Sigmoid colon (tissue), 6 donors: ENCODE measurements at regions not wholly inside any gene's neighbourhood (a gene's known extent, or its start where the extent isn't known, plus 50 kb on each side); places are given as distances from the start of the nearest gene placed in this dataset.

Source experiments
- DNase-seq: peaks from one replicate; pipeline ENCODE4 v3.0.0-alpha.2; 2019
- H3K27ac ChIP-seq, 4 donors: fragments of 200-600 bp; sonication (generic); one replicate each; pipeline ENCODE4 v1.5.1; 2016 to 2019; ENCODE audit warnings: mild to moderate bottlenecking in 1 of 4
- H3K27me3 ChIP-seq, 3 donors: fragments of 200-600 bp; sonication (generic); one replicate each; pipeline ENCODE4 v1.5.1; 2019; ENCODE audit warnings: mild to moderate bottlenecking in 1 of 3
- H3K36me3 ChIP-seq, 4 donors: fragments of 200-600 bp; sonication (generic); one replicate each; pipeline ENCODE4 v1.5.1; 2016 to 2019
- H3K4me1 ChIP-seq, 4 donors: fragments of 200-600 bp; sonication (generic); one replicate each; pipeline ENCODE4 v1.5.1; 2017 to 2019
- H3K4me3 ChIP-seq, 4 donors: fragments of 200-600 bp; sonication (generic); one replicate each; pipeline ENCODE4 v1.5.1; 2017 to 2019; ENCODE audit warnings: mild to moderate bottlenecking in 2 of 4, moderate library complexity in 1 of 4
- H3K9me3 ChIP-seq, 4 donors: fragments of 200-600 bp in 3 of 4; sonication (generic) in 3 of 4; one replicate each; pipeline versions ENCODE4 v1.5.1 to v1.6.1; 2013 to 2019
- EP300 ChIP-seq, 4 donors: sonication (generic); formaldehyde crosslinking; IDR thresholded peaks; one replicate each; pipeline ENCODE4 v1.6.1; 2017; ENCODE audit warnings: antibody characterized with exemption in 4 of 4
- POLR2A ChIP-seq, 2 donors: fragments of 450-650 bp; IDR thresholded peaks; one replicate each; pipeline ENCODE4 v1.6.1; 2016; ENCODE audit warnings: antibody characterized with exemption in 2 of 2, mild to moderate bottlenecking in 2 of 2, moderate library complexity in 2 of 2
- POLR2AphosphoS5 ChIP-seq, 4 donors: sonication (generic); formaldehyde crosslinking; IDR thresholded peaks; one replicate each; pipeline ENCODE4 v1.6.1; 2017; ENCODE audit warnings: antibody characterized with exemption in 4 of 4
- WGBS, 2 donors: extraction: QIAGEN DNeasy Blood & Tissue Kit; methylation state at CpG; one replicate each; pipeline ENCODE4 v1.1.7; 2013; 5-methylcytosine and 5-hydroxymethylcytosine counted together
- intact Hi-C: fragments of 100-400 bp; cut with DNase I; formaldehyde crosslinking; loops from one replicate; pipeline ENCODE4 v1.15.1; 2023
- TF ChIP-seq, protein P1 (sequence below), 4 experiments: fragments of 450-650 bp in 3 of 4; fragments of 200-600 bp in 1 of 4; IDR thresholded peaks; one replicate each; pipeline ENCODE4 v1.5.1; 2016 to 2019; ENCODE audit warnings: antibody characterized with exemption in 4 of 4, mild to moderate bottlenecking in 3 of 4, moderate library complexity in 2 of 4
- donor health status: healthy with polysubstance abuse.
- donor health status: healthy.

DNA sequence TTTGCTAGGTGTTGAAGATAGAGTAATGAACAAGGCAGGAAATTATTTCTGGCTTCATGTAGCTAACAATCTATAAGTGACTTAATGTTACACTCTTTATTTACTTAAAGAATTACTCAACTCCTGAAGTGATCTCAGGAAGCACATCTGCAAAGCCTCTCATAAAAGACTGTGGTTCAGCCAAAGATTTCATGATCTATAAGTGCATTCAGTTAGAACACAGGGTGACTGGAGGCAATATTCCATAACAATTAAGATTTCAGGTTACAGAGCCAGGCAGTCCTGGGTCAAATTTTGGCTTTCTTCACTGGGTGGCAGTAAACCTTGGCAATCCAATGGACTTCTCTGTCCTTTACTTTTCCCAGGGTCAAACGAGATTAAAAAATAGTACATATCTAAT is 204.0 kb downstream of the TPBG start:
- H3K4me3 ChIP-seq: no peak overlapping the region
- H3K4me1 ChIP-seq: no peaks in the 10 kb centered on the region
- TF ChIP-seq POLR2A (IDR thresholded peaks at IDR 0.05) (no peak), POLR2AphosphoS5 (IDR thresholded peaks at IDR 0.05) (no peak), EP300 (IDR thresholded peaks at IDR 0.05) (no peak)
- TF ChIP-seq, protein P1, sequence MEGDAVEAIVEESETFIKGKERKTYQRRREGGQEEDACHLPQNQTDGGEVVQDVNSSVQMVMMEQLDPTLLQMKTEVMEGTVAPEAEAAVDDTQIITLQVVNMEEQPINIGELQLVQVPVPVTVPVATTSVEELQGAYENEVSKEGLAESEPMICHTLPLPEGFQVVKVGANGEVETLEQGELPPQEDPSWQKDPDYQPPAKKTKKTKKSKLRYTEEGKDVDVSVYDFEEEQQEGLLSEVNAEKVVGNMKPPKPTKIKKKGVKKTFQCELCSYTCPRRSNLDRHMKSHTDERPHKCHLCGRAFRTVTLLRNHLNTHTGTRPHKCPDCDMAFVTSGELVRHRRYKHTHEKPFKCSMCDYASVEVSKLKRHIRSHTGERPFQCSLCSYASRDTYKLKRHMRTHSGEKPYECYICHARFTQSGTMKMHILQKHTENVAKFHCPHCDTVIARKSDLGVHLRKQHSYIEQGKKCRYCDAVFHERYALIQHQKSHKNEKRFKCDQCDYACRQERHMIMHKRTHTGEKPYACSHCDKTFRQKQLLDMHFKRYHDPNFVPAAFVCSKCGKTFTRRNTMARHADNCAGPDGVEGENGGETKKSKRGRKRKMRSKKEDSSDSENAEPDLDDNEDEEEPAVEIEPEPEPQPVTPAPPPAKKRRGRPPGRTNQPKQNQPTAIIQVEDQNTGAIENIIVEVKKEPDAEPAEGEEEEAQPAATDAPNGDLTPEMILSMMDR (IDR thresholded peaks at IDR 0.05): no peak
- intact Hi-C loops: no loop called here
- H3K27ac ChIP-seq: no peak overlapping the region
- H3K27me3 ChIP-seq: no peaks in the 10 kb centered on the region
- H3K36me3 ChIP-seq: no peaks in the 10 kb centered on the region
- WGBS, 2 donors: 49 to 71% methylated on average over 1 of the region's 1 CpG
- DNase-seq: no peak
- H3K9me3 ChIP-seq: no peaks in the 10 kb centered on the region

DNA sequence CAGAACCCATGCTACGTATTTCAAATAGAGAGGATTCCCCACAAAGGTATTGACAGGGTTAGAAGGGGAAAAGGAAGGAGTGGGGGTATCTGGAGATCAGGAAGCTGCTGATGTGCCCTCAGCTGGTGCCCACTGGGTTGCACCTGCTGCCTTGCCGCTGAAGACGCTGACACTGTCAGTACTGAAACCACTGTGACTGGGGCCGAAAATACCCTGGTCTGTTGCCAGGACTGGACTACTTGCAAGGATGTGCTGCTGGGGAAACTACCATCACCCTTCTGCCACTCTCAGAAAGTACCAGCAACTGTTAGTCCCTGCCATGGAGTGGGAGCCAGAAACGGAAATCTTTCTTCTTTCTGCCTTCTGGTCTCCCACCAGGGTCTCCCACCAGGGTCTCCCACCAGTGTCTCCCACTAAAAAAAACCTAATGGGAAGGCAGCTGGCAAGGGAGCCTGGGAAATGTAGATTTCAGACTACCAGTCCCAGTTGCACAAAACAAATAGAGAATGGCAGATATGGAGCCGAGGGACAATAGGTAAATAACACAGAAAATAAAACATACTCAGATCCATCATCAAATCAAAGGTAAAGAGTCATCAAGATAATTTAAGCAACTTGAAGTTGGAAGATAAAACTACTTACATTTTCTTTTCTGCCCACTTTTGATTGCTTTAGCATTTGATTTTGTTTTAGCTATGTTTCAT is 204.8 kb downstream of the TPBG start:
- DNase-seq: no peak
- no peaks in the 10 kb centered on the region for H3K36me3 ChIP-seq
- TF ChIP-seq, protein P1 (IDR thresholded peaks at IDR 0.05): no peak
- TF ChIP-seq POLR2A (IDR thresholded peaks at IDR 0.05) (no peak), EP300 (IDR thresholded peaks at IDR 0.05) (no peak), POLR2AphosphoS5 (IDR thresholded peaks at IDR 0.05) (no peak)
- intact Hi-C loops: no loop called here
- no peaks in the 10 kb centered on the region for H3K4me1 ChIP-seq
- no peak overlapping the region for H3K27ac ChIP-seq
- no peak overlapping the region for H3K4me3 ChIP-seq
- H3K27me3 ChIP-seq: no peaks in the 10 kb centered on the region
- 72 to 82% methylated on average over 6 of the region's 6 CpGs for WGBS, 2 donors
- no peaks in the 10 kb centered on the region for H3K9me3 ChIP-seq

DNA sequence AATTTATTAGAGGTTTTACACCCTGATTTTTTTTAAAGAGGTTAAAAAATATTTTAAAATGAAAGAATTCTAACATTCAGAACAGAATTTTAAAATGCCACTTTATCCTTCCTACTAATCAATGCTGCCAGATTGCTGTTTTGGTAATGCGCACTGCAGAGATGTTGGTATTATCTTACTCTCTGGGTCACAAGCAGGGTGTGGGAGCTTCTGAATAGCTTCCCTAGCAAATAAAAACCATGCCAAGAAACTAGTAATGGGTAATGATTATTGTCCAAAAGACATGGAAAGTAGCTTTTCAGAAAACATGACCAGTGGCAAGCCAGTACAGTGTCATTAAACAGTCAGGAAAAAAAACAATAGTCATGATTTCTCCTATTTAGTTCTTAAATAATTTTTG is 205.4 kb downstream of the TPBG start:
- Histone ChIP-seq H3K27me3 (no peaks in the 10 kb centered on the region), H3K27ac (no peak overlapping the region), H3K4me1 (no peaks in the 10 kb centered on the region), H3K4me3 (no peak overlapping the region), H3K36me3 (no peaks in the 10 kb centered on the region), H3K9me3 (no peaks in the 10 kb centered on the region)
- DNase-seq: no peak
- intact Hi-C loops: no loop called here
- TF ChIP-seq POLR2A (IDR thresholded peaks at IDR 0.05): no peak
- TF ChIP-seq POLR2AphosphoS5 (IDR thresholded peaks at IDR 0.05): no peak
- no peak for TF ChIP-seq EP300 (IDR thresholded peaks at IDR 0.05)
- TF ChIP-seq, protein P1 (IDR thresholded peaks at IDR 0.05): no peak
- 98 to 99% methylated on average over 1 of the region's 1 CpG for WGBS, 2 donors

DNA sequence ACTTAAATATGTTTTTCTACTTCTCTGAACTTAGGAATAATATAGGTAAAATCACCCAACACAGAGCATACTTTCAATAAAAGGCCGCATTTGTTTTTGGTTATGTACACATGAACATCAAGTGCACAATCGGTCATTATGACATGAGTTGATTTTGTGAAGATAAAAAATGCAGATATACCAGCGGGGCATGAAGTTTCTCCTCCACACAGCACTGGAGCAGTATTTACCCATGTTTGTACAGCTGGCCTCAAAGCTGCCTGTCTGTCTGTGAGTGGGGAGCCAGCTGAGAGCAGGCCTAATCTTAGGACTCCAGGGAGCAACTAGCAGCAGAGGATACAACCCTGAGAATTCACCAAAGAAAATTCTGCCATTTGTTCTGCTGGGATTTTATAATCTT is 206.5 kb downstream of the TPBG start:
- no peaks in the 10 kb centered on the region for H3K4me1 ChIP-seq
- no peak for DNase-seq
- whole genome bisulfite sequencing, 2 donors: 19 to 62% methylated on average over 3 of the region's 3 CpGs

More for the DNA sequence above, 206.5 kb downstream of the TPBG start:
- Histone ChIP-seq H3K27ac (no peak overlapping the region), H3K36me3 (no peaks in the 10 kb centered on the region), H3K4me3 (no peak overlapping the region), H3K9me3 (no peaks in the 10 kb centered on the region), H3K27me3 (no peaks in the 10 kb centered on the region)
- intact Hi-C loops: no loop called here
- TF ChIP-seq EP300 (IDR thresholded peaks at IDR 0.05) (no peak), POLR2A (IDR thresholded peaks at IDR 0.05) (no peak), POLR2AphosphoS5 (IDR thresholded peaks at IDR 0.05) (no peak)
- TF ChIP-seq, protein P1 (IDR thresholded peaks at IDR 0.05): no peak
